ENCODE measurements at regions not wholly inside any gene's neighbourhood (a gene's known extent, or its start where the extent isn't known, plus 50 kb on each side); places are given as distances from the start of the nearest gene placed in this dataset.
A peak's percentile ranks its signal among the peaks of the same experiment; 100 is the strongest.
"Not testable (repeated sequence)": the region's sequence is repeated elsewhere in the genome, so short reads cannot be mapped to it uniquely, and the experiment has no call there.

DNA sequence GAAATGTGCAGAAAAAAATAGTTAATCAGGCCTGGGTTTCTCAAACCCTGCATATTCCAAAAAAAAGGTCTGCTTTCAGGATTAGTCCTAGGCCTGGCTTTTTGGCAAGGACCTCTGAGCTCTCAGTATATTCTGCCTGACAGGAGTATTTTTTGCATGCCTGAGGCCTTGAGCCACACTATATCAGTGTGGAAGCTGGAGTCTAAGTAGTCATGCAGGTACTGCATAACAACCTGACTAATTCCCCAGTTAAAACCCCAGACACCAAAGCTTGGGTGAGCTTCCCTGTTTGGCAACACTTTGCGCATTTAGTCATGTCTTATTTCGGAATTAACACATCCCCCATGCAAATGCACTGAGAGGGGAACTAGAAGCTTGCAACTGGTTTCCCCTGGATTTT lies 359.5 kb downstream of the CETN3 start:
- no peak for DNase-seq

DNA sequence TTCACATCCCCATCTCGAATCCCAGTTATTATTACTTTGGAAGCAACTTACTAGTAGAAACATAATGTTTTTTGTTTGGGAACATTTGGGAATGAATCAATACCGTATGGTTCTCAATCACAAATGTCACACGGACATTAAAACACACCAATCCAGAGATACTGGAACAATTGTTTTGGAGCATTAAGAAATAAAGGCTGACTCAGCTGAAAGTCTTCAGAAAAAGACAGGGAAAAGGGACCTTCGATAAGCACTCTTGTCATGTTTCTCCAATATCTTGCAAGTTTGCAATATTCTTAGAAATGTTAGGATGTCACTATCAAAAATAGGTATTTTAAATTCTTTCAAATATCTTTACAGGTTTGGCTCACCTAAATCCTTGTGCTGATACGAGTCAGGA lies 362.4 kb downstream of the CETN3 start:
- DNase-seq, result no peak

DNA sequence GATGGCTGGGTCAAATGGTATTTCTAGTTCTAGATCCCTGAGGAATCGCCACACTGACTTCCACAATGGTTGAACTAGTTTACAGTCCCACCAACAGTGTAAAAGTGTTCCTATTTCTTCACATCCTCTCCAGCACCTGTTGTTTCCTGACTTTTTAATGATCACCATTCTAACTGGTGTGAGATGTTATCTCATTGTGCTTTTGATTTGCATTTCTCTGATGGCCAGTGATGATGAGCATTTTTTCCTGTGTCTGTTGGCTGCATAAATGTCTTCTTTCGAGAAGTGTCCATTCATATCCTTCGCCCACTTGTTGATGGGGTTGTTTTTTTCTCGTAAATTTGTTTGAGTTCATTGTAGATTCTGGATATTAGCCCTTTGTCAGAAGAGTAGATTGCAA lies 369.5 kb downstream of the CETN3 start:
- DNase-seq, result not testable (repeated sequence)

DNA sequence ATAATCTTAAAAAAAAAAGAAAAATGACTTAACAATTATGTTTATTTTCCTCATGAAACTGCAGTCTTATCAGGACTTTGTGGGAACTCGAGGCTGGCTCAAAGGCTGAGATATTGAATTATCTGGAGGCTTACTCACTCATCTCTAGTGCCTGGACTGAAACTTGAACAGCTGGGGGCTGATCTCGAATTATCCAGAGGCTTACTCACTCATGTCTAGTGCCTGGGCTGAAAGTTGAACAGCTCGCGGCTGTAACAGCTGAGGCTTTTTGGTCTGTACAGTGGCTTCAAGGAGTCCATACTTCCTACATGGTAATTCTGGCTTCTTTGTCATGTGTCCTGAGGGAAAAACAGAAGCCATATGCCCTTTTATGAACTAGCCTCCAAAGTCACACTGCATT lies 371.9 kb downstream of the CETN3 start:
- no peak for DNase-seq

DNA sequence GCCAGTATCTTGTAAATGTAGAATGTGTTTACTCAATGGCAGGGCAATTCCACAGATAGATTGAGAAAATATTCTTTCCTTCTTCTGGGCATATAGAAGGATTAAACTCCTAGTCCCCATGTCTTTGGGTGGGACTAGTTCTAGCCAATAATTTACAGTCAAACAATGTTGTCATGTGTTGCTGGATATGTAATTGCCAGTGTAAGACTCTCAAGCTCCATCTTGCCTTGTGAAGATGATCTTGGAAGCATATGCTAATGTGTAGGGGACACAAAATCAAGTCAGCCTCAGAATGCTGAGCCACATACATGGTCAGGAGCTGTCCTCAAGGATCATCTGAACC lies 386.9 kb downstream of the CETN3 start:
- DNase-seq, result no peak

DNA sequence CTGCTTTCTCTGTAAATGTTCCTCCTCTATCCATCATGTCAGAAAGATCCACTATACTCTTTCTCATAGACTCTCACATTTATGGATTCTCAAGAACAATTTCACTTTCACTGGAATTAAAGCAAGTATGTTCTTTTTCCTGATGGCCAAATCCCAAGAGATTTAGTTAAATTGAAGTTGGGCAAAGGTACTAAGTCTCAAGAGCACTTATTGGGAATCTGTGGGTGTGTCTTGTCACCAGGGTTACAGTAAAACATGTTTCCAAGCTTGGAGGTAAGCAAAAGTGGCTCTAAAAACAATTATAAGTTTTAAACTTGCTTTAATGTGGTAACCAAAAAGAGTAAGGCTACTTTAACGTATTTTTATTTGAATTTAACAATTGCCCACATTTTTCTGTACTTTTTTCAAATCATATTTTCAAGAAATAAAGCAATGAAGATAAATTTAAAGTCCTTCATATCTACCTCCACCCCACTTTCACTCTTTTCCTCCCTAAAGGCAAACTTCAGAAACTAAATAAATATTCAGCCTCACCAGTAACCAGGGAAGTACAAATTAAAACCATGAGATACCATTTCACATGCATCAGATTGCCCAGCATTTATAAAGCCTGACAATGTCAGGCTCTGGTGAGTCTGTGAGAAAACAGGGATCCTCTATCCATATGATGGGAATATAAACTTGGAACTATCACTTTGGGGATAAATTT lies 387.4 kb downstream of the CETN3 start:
- no peak for DNase-seq

DNA sequence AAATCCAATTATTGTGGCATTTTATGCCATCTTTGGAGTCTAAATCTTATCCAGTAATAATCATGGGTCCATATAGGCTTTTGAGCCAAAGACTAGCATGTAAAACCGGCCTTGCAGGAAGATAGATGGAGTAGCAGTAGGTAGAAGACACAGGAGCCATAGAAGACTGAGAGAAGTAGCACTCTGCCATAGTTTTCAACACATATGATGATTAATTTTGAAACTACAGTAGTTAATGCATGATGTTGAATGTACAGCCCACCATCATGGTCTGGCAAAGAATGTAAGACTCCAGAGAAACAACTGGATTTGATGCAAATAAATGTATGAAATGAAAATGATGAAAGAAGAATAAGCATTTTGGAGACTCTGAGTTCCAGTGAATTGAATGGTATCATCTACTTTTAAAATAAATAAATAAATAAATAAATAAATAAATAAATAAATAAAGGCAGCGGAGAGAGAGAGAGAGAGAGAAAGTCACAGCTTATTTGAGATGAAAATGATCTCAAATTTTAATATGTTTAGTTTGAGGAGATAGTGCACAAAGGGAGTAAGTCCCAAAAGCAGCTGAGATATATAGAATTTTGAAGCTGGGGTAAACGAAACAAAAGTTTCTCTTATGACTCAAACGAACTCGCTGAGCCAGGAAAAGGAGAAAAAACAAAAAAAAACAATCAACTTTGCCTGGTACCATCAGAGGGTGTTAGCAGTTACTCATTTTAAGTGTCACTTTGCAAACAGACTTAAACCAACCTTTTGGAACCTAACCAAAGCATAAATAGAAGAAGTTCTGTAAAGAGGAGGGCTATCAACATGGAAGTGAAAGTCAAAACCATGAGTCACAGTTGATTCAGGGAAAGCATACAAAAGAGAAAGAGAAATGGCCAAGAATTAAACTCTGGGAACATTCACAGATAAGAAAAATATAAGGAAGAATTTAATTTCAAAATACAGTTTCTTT lies 388.7 kb downstream of the CETN3 start:
- peak; percentile 77 to 82 for DNase-seq

DNA sequence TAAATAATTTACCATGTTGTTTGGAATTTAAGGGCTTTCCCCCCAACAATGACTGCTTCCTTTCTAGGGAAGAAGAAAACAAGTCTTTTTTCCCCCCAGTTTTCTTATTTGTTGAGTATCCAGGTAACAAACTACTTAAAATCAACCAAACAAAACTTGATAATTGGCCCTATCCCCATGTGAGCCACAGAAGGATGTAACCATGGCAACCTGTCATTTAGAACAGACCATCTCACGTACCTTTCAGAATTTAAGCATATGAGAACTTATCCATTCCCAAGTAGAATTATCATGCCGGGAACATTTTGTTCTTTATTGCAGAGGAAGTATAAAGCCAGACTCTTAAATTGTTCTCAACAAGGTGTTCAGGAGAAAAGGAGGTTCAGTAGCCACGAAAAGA lies 392.3 kb downstream of the CETN3 start:
- DNase-seq, result no peak

DNA sequence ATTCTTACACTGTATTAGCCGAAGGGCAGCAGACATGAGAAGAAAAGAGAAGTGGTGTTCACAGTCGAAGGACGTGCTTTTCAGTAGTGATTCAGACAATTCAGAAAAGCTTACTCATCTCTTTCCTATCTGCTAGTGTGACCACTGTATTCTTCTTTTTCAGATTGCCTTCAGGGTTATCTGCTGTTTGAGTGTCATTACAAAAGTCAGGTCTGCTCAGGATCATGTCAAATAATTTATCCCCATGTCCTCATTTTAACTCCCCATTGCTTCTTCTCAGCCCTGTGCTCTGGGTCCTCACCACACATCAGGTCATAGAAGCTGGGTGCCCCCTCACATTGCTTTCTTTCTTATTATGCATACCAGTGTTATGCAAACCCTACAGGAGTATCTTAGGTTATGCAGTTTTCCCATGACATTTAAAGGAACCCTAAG lies 394.0 kb downstream of the CETN3 start:
- DNase-seq, result peak; percentile 15 to 43

DNA sequence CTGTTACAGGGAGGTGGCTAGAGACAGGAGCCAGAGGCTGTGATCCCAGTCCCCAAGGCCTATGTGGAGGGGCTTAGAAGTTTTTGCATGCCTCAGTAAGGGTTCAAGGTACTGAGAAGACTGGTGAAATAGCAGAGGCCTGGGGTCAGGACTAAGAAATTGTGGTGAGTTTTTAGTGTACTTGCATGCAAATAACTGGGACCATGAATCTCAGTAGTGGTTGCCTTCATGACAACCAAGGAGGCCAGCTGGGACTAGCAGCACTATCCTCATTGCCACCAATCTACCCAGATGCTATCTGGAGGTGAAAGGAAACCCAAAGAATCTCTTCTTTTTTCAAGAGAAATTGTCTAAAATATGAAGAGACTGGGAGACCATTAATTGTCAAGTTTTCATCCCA lies 395.1 kb downstream of the CETN3 start:
- no peak for DNase-seq

DNA sequence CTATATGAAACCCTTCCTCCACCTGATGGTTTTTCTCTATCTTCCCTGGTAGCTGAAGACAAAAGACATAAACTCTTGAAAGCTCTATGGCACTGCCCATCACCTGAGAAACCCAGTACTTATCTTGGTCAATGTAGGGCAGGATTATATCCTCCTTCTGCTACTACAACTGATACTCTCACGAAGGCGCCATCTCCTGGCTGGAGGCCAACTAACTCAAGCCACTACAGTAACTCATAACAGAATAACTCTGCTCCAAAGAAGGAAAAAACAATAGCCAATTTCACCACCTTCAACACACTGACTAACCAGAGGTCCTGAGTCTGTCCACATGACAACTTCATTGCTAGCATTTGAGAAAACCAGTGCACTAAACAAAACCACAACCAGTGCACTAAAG lies 409.2 kb downstream of the CETN3 start:
- DNase-seq, result no peak

DNA sequence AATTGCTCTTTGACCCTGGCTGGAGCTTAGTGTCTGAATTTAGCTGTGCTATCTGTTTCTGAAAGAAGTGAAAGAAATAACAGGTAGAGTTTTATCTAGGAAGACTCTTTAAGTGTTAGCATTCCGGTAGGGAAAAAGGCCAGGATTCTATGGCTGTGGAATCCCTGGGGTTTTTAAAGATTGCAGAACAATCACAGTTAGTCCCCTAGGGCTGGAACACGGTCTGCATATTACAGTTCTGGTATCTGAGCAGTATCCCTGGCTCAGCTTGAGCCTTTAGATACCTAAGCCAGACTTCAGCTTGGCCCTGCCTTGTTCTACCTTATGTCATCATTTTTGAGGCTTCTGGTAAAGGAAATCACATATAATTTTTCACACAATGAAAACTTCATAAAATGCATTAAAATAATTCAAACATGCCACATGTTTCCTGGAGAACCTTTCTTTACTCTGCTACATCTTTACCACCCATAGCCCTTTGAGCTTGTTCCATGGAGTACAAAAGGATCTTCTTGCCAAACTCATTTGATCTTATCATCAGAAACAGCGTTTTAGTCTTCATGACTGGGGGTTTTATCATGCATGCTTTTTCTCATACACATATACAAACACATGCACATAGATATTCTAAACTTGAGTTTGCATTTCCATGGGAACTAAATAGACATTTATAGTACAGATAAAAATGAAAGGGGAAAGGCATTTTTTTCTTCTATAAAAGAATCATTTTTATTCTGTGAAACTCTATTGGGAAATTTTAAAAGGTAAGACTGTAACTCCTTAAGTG lies 410.8 kb downstream of the CETN3 start:
- no peak for DNase-seq

DNA sequence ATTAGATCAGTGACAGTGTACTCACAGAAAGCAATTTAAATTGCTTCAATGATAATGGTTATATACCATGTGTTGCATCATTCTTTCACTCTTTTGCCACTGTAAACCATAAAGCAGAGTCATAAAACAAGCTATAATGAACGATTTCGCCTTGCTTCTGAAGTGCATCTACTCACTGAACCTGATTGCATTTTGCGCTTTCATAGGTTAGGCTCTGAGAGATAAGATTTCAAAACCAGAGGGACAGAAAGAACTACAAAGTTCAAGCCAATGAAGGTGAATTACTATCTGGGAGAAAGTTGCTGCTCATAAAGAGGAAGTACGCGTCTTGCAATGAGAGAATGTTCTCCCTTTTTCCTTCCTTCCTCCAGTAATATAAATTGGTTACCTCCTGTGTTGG lies 412.7 kb downstream of the CETN3 start:
- no peak for DNase-seq

DNA sequence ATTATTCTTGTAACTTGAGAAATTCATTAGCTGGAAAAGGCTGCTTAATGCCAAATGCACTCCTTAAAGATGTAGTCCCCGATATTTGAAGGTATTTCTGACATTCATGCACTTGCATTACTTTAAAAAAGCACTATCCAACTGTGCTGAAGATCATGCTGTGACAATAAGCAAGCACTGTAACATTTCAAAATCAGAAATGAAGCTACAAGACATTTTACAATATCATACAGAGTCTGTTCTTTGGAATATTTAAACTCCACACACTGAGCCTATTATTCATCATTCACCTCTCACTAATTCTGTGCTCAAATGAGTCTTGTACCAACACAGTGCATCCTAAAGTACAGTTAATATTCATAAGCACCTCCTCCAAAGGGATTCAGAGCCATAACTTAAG lies 413.2 kb downstream of the CETN3 start:
- no peak for DNase-seq

DNA sequence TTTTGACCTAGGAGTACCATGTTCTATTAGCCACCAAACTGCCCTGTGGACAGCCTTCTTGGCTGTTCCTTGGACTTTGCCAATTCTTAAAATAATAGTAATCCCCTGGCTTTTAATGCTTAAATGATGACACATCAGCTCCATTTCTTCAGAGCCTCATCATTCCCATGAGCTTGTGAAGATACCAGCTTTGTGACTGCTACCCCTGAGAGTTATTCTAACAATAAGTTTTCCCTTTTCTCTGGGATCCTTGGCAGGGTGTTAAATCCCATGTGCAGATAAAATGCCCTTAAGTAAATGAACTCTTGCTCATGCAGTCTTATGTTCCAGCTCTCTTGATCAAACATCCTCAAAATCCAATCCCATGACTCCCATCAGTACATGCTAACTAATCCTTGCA lies 415.3 kb downstream of the CETN3 start:
- no peak for DNase-seq

DNA sequence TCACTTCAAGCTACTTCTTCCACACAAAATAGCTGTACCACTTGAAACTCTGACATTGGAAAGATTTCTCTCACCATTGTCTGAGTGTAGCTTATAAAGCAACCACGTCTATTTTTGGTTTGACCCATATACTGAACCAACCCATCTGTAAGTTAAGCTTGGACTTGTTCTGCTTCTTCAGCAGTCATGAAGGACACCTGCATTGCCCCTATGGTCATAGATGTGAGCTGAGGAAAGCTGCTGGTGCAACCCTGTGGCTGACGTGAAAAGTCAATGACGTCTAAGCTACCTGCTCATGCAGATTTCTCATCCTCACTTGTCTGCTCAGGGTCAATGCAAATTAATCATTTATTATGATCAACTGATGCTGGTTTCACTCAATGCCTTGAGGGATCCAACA lies 417.4 kb downstream of the CETN3 start:
- no peak for DNase-seq

DNA sequence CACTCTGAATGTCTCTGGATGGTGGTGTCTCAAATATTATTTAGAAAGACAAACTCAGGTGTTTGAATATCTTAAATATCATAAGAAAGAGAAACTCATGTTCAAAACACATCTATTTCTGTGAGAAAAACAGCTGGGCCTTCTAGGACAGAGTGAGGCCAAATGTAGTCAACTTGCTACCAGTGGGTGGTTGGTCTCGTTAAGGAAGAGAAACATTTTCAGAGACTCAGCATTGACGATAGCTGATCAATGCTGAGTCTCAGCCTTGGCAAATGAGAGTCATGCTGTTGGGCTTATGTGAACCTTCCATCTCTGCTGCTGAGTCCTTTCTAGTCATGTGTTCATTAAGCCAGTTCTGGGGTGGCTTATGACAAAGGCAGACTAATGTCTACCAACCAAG lies 418.0 kb downstream of the CETN3 start:
- DNase-seq, result no peak

DNA sequence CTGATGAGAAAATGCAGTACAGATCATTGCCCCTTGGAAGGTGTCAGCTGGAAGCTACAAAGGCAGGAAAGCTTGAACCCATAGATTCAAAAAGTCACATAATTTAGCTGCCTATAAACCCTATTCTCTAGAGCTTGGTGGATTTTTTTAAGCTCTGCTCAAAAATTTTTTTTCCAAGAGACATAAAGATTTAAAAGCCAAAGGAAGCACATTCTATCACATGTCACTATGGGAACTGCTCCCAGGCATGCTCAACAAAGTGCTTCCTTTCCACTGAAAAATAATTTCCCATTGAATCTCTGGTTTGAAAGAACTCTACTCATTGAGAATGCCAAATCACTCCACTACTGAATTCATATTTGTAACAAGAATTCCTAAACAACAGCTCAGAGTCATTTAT lies 419.8 kb downstream of the CETN3 start:
- DNase-seq, result no peak

DNA sequence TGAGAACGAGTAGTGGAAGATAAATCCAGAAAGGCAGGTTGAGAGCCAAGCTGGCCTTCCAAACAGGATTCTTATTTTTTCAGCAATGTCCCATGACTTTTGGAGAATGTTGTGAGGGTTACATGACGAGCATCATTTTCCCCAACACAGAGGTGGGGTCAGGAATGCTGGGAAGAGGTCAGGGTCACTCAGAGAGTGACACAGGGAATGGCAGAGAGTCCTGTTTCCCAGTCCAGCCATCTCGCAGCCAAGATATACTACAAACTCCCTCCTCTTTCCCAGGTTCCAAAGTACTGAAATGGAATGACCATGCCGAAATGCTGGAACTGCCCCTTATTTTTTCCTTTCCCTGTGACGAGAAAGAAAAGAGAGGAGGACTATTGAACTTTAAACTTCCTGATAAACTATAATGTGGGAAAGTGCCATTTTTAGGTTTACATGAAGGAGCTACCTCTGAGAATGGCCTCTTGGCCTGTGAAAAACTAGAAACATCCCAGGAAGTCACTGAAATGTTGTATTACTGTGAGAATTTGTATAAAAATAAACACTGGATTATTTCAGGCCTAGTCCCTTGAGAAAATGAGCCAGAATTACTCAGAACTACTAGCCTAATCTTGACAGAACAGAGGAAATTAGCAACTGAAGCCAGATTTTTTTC lies 420.4 kb downstream of the CETN3 start:
- no peak for DNase-seq

DNA sequence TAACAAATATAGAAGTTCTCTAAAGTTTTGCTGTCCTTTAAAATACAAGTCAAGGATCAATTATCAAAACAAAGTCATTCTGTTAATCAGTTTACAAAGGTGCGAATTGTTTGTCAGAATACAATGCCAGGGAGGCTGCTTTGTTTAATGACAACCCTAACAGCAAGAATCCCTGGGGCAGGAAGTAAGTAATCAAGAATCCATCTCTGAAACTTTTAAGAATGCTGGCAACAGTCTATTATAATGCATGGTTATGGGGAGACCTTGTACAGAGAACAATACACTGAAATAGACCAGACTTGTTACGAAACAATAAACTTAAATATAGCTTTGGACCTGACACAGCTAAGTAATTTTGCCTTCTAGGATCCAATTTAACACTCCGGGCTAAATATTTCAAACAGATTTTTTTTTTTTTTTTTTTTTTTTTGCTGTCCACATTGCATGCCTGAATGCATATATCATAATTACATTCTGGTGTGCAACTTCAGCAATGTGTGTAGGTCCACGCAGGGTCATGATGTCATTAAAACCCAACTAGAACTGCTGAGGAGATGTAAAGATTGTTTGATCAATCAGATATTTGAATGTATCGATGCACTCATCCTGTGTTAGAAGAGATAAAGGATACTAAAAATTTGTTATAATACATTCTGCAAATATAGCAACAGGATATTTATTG lies 421.3 kb downstream of the CETN3 start:
- DNase-seq, result no peak

DNA sequence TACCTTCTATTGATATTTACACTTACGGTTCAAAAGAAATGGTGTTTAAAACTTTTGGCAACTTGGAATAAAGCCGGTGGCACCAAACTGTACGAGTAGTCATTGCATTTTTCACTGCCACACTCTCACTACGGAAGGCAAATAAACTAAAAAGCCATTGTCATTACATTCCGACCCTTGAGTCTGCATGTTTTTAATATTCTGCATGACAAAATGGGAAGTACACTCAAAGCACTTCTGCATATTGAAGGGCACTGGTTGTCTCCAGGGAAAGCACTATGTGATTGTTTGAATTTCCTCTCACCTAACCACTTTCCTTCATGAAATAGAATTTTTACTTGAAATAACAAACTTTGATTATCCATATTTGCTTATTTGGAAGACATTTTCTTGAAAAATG lies 426.3 kb downstream of the CETN3 start:
- DNase-seq, result no peak
